HepG2 (cell line): ENCODE measurements at regions not wholly inside any gene's neighbourhood (a gene's known extent, or its start where the extent isn't known, plus 50 kb on each side); places are given as distances from the start of the nearest gene placed in this dataset.

ENCODE experiments used
- ADNP ChIP-seq: sonication (generic); formaldehyde crosslinking; IDR thresholded peaks from 2 replicates; pipeline ENCODE4 v1.4.0; 2020; ENCODE audit warnings: missing genetic modification reagents
- ATF1 ChIP-seq: IDR thresholded peaks from 2 replicates; pipeline ENCODE4 v1.6.1; 2016; ENCODE audit warnings: mild to moderate bottlenecking, control low read depth
- CBFB ChIP-seq: sonication (generic); formaldehyde crosslinking; IDR thresholded peaks from 2 replicates; pipeline ENCODE4 v1.4.0; 2020; ENCODE audit warnings: missing genetic modification reagents
- HOXA9 ChIP-seq: sonication (generic); formaldehyde crosslinking; IDR thresholded peaks from 2 replicates; pipeline ENCODE4 v1.8.1; 2022; ENCODE audit warnings: missing genetic modification reagents, mild to moderate bottlenecking, moderate library complexity, borderline replicate concordance
- KDM3A ChIP-seq: IDR thresholded peaks from 2 replicates; pipeline ENCODE4 v1.6.1; 2018; ENCODE audit warnings: low read depth, missing compliant biosample characterization
- NR2F6 ChIP-seq, 2 experiments: IDR thresholded peaks; 2 replicates each; pipeline ENCODE4 v1.6.1; 2016; ENCODE audit warnings: antibody characterized with exemption in 1 of 2, mild to moderate bottlenecking in 1 of 2
- PHB2 ChIP-seq: fragments of 450-650 bp; IDR thresholded peaks from 2 replicates; pipeline ENCODE4 v1.6.1; 2018; ENCODE audit not compliant: partially characterized antibody
- ZFP90 ChIP-seq: sonication (generic); formaldehyde crosslinking; IDR thresholded peaks from 2 replicates; pipeline ENCODE4 v1.8.0; 2022; ENCODE audit warnings: missing genetic modification reagents, mild to moderate bottlenecking, inconsistent platforms, borderline replicate concordance
- ZNF235 ChIP-seq: sonication (generic); formaldehyde crosslinking; IDR thresholded peaks from 2 replicates; pipeline ENCODE4 v1.8.1; 2023; ENCODE audit warnings: mild to moderate bottlenecking, missing genetic modification reagents, borderline replicate concordance
- ZNF33A ChIP-seq: sonication (generic); formaldehyde crosslinking; IDR thresholded peaks from 2 replicates; pipeline ENCODE4 v1.5.1; 2020; ENCODE audit warnings: missing genetic modification reagents, mild to moderate bottlenecking, moderate library complexity, borderline replicate concordance
- ZNF441 ChIP-seq: sonication (generic); formaldehyde crosslinking; IDR thresholded peaks from 2 replicates; pipeline ENCODE4 v1.7.0; 2021; ENCODE audit warnings: missing genetic modification reagents, borderline replicate concordance
- ZNF615 ChIP-seq: sonication (generic); formaldehyde crosslinking; IDR thresholded peaks from 2 replicates; pipeline ENCODE4 v1.5.0; 2020; ENCODE audit warnings: mild to moderate bottlenecking, missing genetic modification reagents, borderline replicate concordance
- TF ChIP-seq, protein P1 (sequence below): sonication (generic); formaldehyde crosslinking; IDR thresholded peaks from 2 replicates; pipeline ENCODE4 v1.8.1; 2023; ENCODE audit warnings: mild to moderate bottlenecking, missing genetic modification reagents
- TF ChIP-seq, protein P2 (sequence below): sonication (generic); formaldehyde crosslinking; IDR thresholded peaks from 2 replicates; pipeline ENCODE4 v1.4.0; 2020; ENCODE audit warnings: mild to moderate bottlenecking, missing genetic modification reagents, borderline replicate concordance
- TF ChIP-seq, protein P3 (sequence below): sonication (generic); formaldehyde crosslinking; IDR thresholded peaks from 2 replicates; pipeline ENCODE4 v1.4.0; 2020; ENCODE audit warnings: missing genetic modification reagents, borderline replicate concordance
- TF ChIP-seq, protein P4 (sequence below): sonication (generic); formaldehyde crosslinking; IDR thresholded peaks from 2 replicates; pipeline ENCODE4 v1.8.0; 2022; ENCODE audit warnings: low read depth, missing genetic modification reagents

DNA sequence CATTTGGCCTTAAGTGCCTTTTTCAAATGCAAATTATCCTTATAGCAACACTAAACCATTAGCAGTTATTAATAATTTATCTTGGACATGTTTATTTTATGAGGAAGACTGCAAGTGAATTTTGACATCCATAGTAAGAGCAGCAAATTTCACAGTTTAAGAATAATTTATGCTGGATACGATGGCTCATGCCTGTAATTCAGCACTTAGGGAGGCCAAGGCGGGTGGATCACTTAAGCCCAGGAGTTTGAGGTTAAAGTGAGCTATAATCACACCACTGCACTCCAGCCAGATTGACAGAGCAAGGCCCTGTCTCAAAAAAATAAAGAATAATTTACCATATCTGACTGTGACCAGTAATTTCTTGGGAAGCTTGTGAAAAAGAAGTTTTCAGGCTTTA is 286.2 kb downstream of the TMX3 start (continued):
- TF ChIP-seq ZNF441 (CRISPR knock-in tag) (no peak), ZNF33A (CRISPR knock-in tag) (no peak), KDM3A (CRISPR knock-in tag) (no peak), ADNP (no peak), ZNF615 (CRISPR knock-in tag) (no peak), HOXA9 (CRISPR knock-in tag) (no peak), ATF1 (no peak), ZNF235 (no peak), NR2F6 (IDR thresholded peaks at IDR 0.05) (no peak), NR2F6 (CRISPR knock-in tag; IDR thresholded peaks at IDR 0.05) (no peak), CBFB (CRISPR knock-in tag) (no peak), ZFP90 (CRISPR knock-in tag) (no peak), PHB2 (no peak)
- TF ChIP-seq, protein P1, sequence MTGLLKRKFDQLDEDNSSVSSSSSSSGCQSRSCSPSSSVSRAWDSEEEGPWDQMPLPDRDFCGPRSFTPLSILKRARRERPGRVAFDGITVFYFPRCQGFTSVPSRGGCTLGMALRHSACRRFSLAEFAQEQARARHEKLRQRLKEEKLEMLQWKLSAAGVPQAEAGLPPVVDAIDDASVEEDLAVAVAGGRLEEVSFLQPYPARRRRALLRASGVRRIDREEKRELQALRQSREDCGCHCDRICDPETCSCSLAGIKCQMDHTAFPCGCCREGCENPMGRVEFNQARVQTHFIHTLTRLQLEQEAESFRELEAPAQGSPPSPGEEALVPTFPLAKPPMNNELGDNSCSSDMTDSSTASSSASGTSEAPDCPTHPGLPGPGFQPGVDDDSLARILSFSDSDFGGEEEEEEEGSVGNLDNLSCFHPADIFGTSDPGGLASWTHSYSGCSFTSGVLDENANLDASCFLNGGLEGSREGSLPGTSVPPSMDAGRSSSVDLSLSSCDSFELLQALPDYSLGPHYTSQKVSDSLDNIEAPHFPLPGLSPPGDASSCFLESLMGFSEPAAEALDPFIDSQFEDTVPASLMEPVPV (CRISPR knock-in tag): no peak
- TF ChIP-seq, protein P2, sequence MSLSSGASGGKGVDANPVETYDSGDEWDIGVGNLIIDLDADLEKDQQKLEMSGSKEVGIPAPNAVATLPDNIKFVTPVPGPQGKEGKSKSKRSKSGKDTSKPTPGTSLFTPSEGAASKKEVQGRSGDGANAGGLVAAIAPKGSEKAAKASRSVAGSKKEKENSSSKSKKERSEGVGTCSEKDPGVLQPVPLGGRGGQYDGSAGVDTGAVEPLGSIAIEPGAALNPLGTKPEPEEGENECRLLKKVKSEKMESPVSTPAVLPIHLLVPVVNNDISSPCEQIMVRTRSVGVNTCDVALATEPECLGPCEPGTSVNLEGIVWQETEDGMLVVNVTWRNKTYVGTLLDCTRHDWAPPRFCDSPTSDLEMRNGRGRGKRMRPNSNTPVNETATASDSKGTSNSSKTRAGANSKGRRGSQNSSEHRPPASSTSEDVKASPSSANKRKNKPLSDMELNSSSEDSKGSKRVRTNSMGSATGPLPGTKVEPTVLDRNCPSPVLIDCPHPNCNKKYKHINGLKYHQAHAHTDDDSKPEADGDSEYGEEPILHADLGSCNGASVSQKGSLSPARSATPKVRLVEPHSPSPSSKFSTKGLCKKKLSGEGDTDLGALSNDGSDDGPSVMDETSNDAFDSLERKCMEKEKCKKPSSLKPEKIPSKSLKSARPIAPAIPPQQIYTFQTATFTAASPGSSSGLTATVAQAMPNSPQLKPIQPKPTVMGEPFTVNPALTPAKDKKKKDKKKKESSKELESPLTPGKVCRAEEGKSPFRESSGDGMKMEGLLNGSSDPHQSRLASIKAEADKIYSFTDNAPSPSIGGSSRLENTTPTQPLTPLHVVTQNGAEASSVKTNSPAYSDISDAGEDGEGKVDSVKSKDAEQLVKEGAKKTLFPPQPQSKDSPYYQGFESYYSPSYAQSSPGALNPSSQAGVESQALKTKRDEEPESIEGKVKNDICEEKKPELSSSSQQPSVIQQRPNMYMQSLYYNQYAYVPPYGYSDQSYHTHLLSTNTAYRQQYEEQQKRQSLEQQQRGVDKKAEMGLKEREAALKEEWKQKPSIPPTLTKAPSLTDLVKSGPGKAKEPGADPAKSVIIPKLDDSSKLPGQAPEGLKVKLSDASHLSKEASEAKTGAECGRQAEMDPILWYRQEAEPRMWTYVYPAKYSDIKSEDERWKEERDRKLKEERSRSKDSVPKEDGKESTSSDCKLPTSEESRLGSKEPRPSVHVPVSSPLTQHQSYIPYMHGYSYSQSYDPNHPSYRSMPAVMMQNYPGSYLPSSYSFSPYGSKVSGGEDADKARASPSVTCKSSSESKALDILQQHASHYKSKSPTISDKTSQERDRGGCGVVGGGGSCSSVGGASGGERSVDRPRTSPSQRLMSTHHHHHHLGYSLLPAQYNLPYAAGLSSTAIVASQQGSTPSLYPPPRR (CRISPR knock-in tag): no peak
- TF ChIP-seq, protein P3, sequence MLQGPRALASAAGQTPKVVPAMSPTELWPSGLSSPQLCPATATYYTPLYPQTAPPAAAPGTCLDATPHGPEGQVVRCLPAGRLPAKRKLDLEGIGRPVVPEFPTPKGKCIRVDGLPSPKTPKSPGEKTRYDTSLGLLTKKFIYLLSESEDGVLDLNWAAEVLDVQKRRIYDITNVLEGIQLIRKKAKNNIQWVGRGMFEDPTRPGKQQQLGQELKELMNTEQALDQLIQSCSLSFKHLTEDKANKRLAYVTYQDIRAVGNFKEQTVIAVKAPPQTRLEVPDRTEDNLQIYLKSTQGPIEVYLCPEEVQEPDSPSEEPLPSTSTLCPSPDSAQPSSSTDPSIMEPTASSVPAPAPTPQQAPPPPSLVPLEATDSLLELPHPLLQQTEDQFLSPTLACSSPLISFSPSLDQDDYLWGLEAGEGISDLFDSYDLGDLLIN (CRISPR knock-in tag): no peak
- TF ChIP-seq, protein P4, sequence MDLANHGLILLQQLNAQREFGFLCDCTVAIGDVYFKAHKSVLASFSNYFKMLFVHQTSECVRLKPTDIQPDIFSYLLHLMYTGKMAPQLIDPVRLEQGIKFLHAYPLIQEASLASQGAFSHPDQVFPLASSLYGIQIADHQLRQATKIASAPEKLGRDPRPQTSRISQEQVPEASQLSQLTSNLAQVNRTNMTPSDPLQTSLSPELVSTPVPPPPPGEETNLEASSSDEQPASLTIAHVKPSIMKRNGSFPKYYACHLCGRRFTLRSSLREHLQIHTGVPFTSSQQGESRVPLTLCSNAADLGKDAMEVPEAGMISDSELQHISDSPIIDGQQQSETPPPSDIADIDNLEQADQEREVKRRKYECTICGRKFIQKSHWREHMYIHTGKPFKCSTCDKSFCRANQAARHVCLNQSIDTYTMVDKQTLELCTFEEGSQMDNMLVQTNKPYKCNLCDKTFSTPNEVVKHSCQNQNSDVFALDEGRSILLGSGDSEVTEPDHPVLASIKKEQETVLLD (CRISPR knock-in tag): no peak
